CD4-positive, alpha-beta T cell treated with Interleukin-1 beta for 1 hour (primary cell): ENCODE measurements at regions not wholly inside any gene's neighbourhood (a gene's known extent, or its start where the extent isn't known, plus 50 kb on each side); places are given as distances from the start of the nearest gene placed in this dataset.
"Not testable (repeated sequence)": the region's sequence is repeated elsewhere in the genome, so short reads cannot be mapped to it uniquely, and the experiment has no call there.

Source experiments
- DNase-seq, 2 donors: peaks; one replicate each; pipeline ENCODE4 v3.0.0-alpha.2; 2020 to 2022

- peak in 1 of 2 donors; percentile 22 for DNase-seq
Observed at GRCh38 chr12:47367912-47368537, 288.3 kb upstream of the AMIGO2 start.

GRCh38 chr12:47366579-47366978 is 286.8 kb upstream of the AMIGO2 start:
- DNase-seq: no peak

- no peak for DNase-seq
Observed at GRCh38 chr12:47366157-47366556, 286.4 kb upstream of the AMIGO2 start.

GRCh38 chr12:47365443-47366076 is 285.8 kb upstream of the AMIGO2 start:
- not testable (repeated sequence) for DNase-seq

GRCh38 chr12:47364261-47364660 is 284.5 kb upstream of the AMIGO2 start:
- no peak for DNase-seq

- DNase-seq: peak in 1 of 2 donors; percentile 27
Observed at GRCh38 chr12:47362126-47362705, 282.5 kb upstream of the AMIGO2 start.

- DNase-seq: peak; percentile 55 to 57
Observed at GRCh38 chr12:47361389-47362021, 281.7 kb upstream of the AMIGO2 start.

- peak; percentile 51 to 75 for DNase-seq
Observed at GRCh38 chr12:47360771-47361388, 281.1 kb upstream of the AMIGO2 start.

GRCh38 chr12:47360093-47360480 is 280.3 kb upstream of the AMIGO2 start:
- DNase-seq: no peak

GRCh38 chr12:47359310-47360092 is 279.7 kb upstream of the AMIGO2 start:
- peak in 1 of 2 donors; percentile 23 for DNase-seq

- not testable (repeated sequence) for DNase-seq
Observed at GRCh38 chr12:47357006-47357405, 277.2 kb upstream of the AMIGO2 start.

- DNase-seq: peak; percentile 18 to 45
Observed at GRCh38 chr12:47356129-47356700, 276.5 kb upstream of the AMIGO2 start.

GRCh38 chr12:47353508-47353907 is 273.7 kb upstream of the AMIGO2 start:
- no peak for DNase-seq

- DNase-seq: no peak
Observed at GRCh38 chr12:47352067-47352466, 272.3 kb upstream of the AMIGO2 start.

- no peak for DNase-seq
Observed at GRCh38 chr12:47351526-47351925, 271.8 kb upstream of the AMIGO2 start.

- no peak for DNase-seq
Observed at GRCh38 chr12:47350062-47350408, 270.3 kb upstream of the AMIGO2 start.

- no peak for DNase-seq
Observed at GRCh38 chr12:47349137-47350061, 269.6 kb upstream of the AMIGO2 start.

- no peak for DNase-seq
Observed at GRCh38 chr12:47348206-47348605, 268.4 kb upstream of the AMIGO2 start.

GRCh38 chr12:47346251-47347019 is 266.7 kb upstream of the AMIGO2 start:
- DNase-seq: no peak
